Mononuclear cell (primary cell): ENCODE measurements at regions not wholly inside any gene's neighbourhood (a gene's known extent, or its start where the extent isn't known, plus 50 kb on each side); places are given as distances from the start of the nearest gene placed in this dataset.

Experiments
- H3K27me3 ChIP-seq: 2 replicates; pipeline ENCODE4 v1.6.0; 2011; ENCODE audit warnings: low read length, control low read depth; ENCODE audit not compliant: insufficient read depth
- H3K4me1 ChIP-seq: 2 replicates; pipeline ENCODE4 v1.5.1; 2011; ENCODE audit warnings: mild to moderate bottlenecking, low read length, control low read depth; ENCODE audit not compliant: insufficient read depth
- H3K4me3 ChIP-seq: 2 replicates; pipeline ENCODE4 v1.5.1; 2011; ENCODE audit warnings: mild to moderate bottlenecking, low read length, moderate library complexity
- H3K9me3 ChIP-seq: 2 replicates; pipeline ENCODE4 v1.5.1; 2011; ENCODE audit warnings: low read depth, mild to moderate bottlenecking, control low read depth, low read length

- Histone ChIP-seq H3K27me3 (no peaks in the 10 kb centered on the region), H3K4me1 (no peaks in the 10 kb centered on the region), H3K4me3 (no peak overlapping the region), H3K9me3 (no peaks in the 10 kb centered on the region)
Observed at GRCh38 chr6:43992783-43993644, 134.2 kb downstream of the MRPL14 start.

- Histone ChIP-seq H3K4me3 (no peak overlapping the region), H3K4me1 (no peaks in the 10 kb centered on the region), H3K27me3 (no peaks in the 10 kb centered on the region), H3K9me3 (no peaks in the 10 kb centered on the region)
Observed at GRCh38 chr6:43992126-43992663, 135.1 kb downstream of the MRPL14 start.

DNA sequence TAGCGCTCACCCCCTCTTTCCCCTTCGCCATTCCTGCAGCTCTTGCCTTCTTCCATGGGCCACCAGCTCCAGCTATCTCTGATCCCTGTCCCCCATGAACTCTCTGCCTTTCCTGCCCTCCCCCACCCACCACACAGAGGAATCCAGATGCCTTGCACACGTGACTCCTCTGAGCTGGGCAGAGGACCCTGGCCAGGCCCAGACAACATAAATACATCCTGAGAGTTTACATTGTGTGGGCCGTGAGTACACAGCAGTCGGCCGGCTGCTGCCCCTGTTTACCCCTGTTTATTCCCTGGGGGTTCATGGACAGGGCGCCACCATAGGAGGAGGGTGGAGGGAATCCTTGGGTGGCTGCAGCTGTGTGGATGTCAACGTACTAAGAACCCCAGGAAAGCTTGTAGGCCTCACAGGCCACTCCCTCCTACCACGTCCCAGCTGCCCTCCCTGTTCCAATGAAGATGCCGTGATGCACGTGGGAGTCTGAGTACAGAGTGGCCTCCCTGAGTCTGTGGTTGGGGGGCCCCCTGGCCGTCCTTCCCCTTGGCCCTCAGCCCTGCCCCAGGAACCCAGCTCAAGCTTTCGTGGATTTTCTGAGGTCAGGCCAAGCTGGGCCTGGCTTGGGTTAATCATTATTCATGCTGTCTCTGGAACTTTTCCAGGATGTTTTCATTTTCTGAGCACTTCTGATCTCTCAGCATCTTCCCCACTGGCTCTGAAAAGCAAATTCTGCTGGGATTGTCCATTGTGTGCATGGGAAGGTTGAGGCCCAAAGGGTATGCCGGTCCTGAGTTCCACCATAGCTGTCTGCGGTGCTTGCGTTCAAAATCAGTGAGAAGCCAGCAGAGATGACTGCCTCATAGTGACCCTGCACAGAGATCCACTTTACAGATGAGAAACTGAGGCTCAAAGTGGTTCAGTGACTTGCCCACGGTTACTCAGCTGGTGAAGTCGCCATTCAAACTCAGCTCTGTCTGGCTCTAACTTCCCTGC lies 136.3 kb downstream of the MRPL14 start:
- no peaks in the 10 kb centered on the region for H3K27me3 ChIP-seq
- no peak overlapping the region for H3K4me3 ChIP-seq
- no peaks in the 10 kb centered on the region for H3K9me3 ChIP-seq
- H3K4me1 ChIP-seq = no peaks in the 10 kb centered on the region

DNA sequence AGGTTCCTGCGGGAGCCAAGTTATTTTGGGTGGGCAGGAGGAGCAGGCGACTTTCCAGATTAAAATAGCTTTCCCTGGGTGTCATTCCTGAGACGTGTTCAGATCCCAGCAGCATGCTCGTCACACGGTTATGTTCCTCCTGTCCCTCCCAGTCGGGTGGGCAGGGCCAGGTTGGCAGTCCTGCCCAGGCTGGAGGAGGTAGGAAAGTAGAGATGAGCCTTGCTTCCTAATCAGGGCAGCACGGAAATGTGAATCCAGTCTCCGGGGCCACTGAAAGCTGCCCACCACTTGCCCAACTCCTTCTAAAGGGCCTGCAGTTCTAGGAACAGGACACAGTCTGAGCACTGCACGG lies 137.0 kb downstream of the MRPL14 start:
- Histone ChIP-seq H3K27me3 (no peaks in the 10 kb centered on the region), H3K4me3 (no peak overlapping the region), H3K4me1 (no peaks in the 10 kb centered on the region), H3K9me3 (no peaks in the 10 kb centered on the region)

GRCh38 chr6:43989581-43990146 lies 137.6 kb downstream of the MRPL14 start:
- Histone ChIP-seq H3K9me3 (no peaks in the 10 kb centered on the region), H3K27me3 (no peaks in the 10 kb centered on the region), H3K4me3 (no peak overlapping the region), H3K4me1 (no peaks in the 10 kb centered on the region)

DNA sequence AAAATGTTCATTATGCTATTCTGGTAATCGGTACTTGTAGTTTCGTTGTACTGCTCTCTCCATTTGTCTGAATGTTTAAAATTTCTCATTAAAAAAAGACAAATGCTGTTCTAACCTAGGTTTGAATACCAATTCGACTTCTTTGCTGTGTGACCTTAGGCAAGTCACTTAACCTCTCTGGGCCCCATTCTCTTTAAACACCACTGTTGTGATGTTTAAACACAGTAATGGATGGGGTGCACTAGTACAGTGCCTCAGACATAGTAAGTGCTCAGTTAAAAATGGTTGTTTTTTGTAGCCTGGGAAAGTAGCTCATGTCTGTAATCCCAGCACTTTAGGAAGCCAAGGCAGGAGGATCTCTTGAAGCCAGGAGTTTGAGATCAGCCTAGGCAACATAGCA lies 138.5 kb downstream of the MRPL14 start:
- Histone ChIP-seq H3K4me3 (no peak overlapping the region), H3K4me1 (no peaks in the 10 kb centered on the region), H3K27me3 (no peaks in the 10 kb centered on the region), H3K9me3 (no peaks in the 10 kb centered on the region)

DNA sequence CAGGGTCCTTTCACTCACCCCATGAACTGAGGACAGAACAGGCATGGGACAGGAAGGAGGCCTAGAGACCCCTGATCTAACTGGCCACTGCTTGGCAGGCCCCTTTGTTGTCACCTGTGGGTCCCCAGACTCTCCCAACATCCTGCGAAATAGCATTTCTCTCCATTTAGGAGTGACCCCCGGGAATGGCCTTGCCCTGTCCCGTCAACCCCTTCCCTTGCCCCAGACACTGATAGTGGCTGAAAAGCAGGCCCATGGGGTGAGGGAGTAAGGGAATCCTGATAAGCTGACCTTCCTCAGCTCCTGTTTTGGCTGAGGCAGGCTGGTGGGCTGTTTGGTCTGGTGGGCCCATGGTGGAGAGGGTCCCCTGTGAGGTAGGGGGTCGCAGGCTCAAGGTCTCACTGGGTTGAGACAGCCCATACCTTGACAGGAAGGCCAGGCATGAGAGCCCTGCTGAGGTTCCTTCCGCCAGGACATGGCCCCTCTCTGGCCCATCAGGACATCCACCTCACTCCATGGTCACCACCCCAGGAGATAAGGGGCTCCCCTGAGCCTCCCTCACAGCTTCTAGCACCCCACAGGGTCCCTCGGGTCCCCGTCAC lies 139.3 kb downstream of the MRPL14 start:
- Histone ChIP-seq H3K27me3 (no peaks in the 10 kb centered on the region), H3K4me3 (no peak overlapping the region), H3K9me3 (no peaks in the 10 kb centered on the region), H3K4me1 (no peaks in the 10 kb centered on the region)

GRCh38 chr6:43986177-43986825 lies 141.0 kb downstream of the MRPL14 start:
- Histone ChIP-seq H3K9me3 (no peaks in the 10 kb centered on the region), H3K4me3 (no peak overlapping the region), H3K27me3 (no peaks in the 10 kb centered on the region), H3K4me1 (no peaks in the 10 kb centered on the region)

DNA sequence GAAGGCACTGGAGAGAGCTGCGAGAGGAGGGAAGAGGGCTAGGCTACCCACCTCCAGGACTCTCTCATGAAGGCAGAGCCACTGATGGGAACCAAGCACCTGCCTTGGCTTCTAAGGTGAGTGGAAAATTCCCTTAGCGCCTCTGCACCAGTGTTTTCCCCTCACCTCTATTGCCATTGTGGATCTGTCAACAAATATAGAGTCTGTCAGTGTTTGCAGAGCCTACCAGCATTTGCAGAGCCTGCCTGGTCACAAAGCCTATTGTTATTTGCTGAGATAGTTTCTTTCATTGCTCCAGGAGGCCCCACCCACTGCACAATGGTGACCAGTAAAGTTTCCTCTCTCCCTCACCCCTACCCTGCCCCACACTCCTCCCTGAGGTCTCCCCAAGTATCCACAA lies 141.9 kb downstream of the MRPL14 start:
- Histone ChIP-seq H3K27me3 (no peaks in the 10 kb centered on the region), H3K4me1 (no peaks in the 10 kb centered on the region), H3K9me3 (no peaks in the 10 kb centered on the region), H3K4me3 (no peak overlapping the region)

GRCh38 chr6:43984442-43985321 lies 142.6 kb downstream of the MRPL14 start:
- Histone ChIP-seq H3K4me3 (no peak overlapping the region), H3K4me1 (no peaks in the 10 kb centered on the region), H3K9me3 (no peaks in the 10 kb centered on the region), H3K27me3 (no peaks in the 10 kb centered on the region)

- Histone ChIP-seq H3K4me1 (no peaks in the 10 kb centered on the region), H3K9me3 (no peaks in the 10 kb centered on the region), H3K4me3 (no peak overlapping the region), H3K27me3 (no peaks in the 10 kb centered on the region)
Observed at GRCh38 chr6:43983632-43984031, 143.6 kb downstream of the MRPL14 start.

DNA sequence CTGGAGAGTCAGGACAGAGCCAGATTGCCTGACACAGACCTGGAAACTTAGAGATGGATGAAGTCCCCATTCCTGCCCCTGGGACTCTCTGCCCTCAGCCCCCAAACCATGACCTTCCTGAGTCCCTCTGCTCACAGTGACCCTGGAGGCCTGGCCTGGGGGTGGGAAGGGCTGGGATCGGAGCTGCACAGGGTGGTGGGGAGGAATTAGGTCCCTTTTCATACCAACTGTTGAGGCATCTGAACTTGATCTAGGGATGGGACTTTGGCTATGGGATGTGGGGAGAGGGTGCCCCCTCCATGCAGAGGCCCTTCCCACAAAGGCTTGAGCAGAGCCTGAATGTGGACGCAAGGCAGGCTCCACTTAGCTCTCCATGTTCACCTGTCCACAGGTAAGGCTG lies 144.1 kb downstream of the MRPL14 start:
- H3K4me1 ChIP-seq = no peaks in the 10 kb centered on the region
- no peak overlapping the region for H3K4me3 ChIP-seq
- no peaks in the 10 kb centered on the region for H3K9me3 ChIP-seq
- no peaks in the 10 kb centered on the region for H3K27me3 ChIP-seq

- Histone ChIP-seq H3K4me3 (no peak overlapping the region), H3K9me3 (no peaks in the 10 kb centered on the region), H3K27me3 (no peaks in the 10 kb centered on the region), H3K4me1 (peaks cover 8% of the 10 kb centered on the region)
Observed at GRCh38 chr6:43982084-43982625, 145.1 kb downstream of the MRPL14 start.
